ENCODE measurements at regions not wholly inside any gene's neighbourhood (a gene's known extent, or its start where the extent isn't known, plus 50 kb on each side); places are given as distances from the start of the nearest gene placed in this dataset.
"Not testable (repeated sequence)": the region's sequence is repeated elsewhere in the genome, so short reads cannot be mapped to it uniquely, and the experiment has no call there.

DNA sequence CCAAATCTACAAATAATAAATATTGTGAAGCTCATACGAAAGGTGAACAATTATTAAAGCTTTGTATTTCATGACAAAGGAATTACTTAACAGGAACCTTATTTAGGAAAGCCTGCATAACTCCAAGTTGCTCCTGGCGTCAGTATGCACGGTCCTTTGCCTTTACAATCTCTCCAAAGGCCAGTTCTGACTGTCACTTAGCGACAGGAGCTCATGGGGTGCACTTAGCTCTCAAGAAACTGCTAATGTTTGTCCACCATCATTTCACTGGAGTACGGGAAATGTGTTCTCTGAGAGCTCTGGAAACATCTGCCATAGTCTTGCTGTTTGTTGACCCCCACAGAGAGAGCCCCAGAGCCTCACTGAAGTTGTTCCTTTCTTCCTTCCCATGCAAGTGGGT, 781.5 kb upstream of the POM121L12 start:
- DNase-seq: no peak

DNA sequence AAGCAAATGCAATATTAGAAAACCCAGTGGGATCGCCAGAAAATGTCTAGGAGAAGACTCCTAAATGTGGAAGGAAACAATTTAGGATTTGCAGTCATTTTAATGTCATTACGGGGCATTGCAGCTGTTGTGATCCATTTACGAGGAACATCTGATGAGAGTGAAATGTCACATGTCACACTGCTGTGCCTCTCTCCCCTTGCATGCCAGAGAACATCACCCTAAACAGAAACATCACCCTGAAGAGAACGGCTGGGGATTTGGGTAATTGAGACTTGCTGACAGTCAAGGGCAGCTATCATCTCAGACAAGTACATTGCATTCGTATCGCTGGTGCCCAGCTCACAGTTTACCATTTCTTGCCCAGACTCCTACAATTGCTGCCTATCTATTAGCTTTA, 785.7 kb upstream of the POM121L12 start:
- no peak for DNase-seq

DNA sequence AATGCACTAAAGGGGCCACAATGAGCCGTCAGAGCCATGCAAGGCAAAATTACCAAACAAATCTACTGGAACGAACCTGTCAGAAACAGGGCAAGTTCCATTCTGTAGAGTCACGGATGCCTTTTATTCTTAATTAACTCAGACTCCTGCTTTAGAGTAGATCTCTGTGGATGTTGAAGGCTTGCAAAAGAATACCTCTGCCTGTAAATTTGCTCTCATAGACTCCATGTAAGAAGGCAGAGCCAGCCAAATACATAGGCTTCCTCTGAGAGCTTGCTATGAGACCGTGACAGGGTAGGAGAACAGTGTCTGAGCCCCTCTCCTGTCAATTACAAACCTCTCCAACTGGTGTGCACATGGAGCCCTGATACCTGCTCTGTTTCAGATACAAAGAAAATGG, 787.9 kb upstream of the POM121L12 start:
- DNase-seq: no peak

DNA sequence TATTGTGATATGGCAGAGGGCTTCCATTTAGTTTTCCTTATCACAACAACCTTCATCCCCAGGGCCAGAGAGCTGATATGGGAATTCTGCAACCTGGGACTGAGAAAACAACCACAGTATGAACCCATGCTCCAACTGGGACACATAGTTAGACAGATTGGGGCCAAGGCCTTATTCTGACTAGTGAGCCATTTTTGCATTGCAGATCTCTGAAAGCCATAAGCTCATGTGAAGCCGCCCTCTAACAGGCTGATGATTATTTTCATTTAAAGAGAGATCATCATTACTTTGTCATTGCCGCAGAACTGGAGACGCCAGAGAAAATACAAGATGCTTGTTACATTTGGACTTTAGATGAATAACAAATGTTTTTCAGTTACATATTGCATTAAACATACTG, 791.7 kb upstream of the POM121L12 start:
- no peak for DNase-seq

DNA sequence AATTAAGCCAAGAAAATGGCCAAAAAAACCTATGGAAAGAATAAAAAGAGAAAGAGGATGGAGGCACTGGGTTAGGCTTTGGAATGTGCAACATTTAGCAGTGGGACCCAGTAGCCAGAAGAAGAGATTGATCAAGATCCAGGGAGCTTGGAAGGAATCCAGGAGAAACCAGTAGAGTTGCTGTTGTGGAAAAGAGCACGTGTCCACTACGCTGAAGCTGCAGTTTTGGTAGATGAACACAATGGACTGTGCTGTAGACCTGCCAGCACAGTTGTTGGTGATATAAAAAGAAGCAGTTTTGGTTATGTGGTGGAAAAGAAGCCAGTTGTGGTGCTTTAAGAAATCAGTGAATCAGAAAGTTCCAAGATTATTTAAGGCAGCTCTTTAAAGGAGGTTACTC, 802.2 kb upstream of the POM121L12 start:
- no peak for DNase-seq

DNA sequence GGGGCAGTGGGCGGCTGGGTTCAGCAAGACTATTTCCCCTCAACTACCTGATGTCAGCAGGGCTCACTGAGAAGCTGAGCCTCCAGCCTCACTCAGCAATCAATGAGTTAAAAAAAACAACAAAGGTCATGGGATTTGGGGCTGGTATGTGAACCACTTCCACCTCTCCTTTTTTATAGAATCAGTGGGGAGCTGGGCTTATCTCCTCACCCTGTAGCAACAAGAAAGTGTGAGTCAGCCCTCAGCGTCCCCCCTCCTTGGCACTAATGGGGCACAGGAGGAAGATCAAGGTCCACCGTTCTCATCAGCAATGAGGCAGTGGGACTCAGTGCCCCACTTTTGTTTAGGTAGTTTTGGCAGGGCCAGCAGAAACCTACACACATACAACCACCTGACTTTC, 823.5 kb upstream of the POM121L12 start:
- no peak for DNase-seq

DNA sequence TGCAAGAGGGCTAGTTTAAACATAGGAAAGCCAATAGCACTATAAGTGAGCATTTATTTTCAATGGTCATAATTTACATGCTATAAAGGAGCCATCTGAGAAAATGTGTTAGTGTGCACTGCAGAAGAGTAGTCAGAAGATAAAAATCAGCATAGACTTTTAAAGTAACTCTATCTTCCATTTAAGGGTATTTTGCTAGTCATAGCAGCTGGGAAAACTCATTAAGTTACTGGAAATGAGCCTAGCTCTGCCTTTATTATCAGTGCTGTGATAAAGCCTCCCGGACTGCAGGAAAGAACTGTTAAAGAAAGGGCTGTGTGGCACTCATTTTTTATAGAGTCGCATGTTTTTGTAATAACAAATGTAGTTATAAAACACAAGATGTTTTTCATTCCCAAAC, 825.8 kb upstream of the POM121L12 start:
- DNase-seq: no peak

DNA sequence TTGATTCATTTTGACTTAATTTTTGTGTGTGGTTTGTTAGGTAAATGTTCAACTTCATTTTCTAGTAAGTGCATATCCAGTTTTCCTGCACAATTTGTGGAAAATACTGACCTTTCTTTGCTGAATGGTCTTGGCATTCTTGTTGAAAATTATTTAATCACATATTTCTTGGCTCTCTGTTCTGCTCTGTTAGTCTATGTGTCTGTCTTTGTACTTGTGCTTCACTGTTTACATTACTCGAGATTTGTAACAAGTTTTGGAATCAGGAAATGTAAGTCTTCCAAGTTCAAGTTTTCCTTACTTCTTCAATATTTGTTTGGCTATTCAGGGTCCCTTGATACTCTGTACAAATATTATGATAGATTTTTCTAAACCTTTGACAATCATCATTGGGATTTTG, 838.2 kb upstream of the POM121L12 start:
- DNase-seq: no peak

DNA sequence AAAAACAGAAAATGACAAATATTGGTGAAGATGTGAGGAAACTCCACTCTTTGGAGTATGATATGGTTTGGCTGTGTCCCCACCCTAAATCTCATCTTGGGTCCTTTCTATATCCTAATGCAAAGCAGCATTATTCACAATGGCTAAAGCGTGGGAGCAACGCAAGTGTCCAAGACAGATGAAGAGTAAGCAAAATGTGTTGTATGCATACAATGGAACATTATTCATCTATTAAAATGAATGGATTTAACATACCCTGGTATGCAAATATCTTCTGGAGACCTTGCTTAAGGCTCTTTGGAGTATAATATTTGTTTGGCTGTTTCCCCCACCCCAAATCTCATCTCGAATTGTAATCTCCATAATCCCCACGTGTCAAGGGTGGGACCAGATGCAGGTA, 839.8 kb upstream of the POM121L12 start:
- DNase-seq: no peak

DNA sequence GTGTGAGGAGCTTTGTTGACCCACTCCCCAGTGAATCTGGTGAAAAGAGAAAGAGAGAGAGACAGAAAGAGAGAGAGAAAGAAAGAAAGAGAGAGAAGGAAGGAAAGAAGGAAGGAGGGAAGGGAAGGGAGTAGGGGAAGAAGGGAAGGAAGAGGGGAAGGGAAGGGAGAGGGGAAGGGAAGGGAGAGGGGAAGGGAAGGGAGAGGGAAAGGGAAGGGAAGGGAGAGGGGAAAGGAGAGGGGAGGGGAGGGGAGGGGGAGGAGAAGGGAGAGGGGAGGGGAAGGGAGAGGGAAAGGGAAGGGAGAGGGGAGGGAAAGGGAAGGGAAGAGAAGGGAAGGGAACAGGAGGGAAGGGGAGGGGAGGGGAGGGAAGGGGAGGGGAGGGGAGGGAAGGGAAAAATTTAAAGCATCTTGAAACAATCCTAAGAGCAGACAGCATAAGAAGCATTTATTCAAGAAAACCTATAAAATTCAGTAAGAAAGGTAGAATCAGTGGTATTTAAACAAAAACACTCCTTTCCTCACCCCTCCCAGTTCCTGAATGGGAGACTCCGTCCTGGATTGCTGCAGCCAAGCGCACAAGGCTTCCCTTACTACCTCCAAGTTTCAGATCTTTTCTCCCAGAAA, 846.2 kb upstream of the POM121L12 start:
- DNase-seq: no peak

DNA sequence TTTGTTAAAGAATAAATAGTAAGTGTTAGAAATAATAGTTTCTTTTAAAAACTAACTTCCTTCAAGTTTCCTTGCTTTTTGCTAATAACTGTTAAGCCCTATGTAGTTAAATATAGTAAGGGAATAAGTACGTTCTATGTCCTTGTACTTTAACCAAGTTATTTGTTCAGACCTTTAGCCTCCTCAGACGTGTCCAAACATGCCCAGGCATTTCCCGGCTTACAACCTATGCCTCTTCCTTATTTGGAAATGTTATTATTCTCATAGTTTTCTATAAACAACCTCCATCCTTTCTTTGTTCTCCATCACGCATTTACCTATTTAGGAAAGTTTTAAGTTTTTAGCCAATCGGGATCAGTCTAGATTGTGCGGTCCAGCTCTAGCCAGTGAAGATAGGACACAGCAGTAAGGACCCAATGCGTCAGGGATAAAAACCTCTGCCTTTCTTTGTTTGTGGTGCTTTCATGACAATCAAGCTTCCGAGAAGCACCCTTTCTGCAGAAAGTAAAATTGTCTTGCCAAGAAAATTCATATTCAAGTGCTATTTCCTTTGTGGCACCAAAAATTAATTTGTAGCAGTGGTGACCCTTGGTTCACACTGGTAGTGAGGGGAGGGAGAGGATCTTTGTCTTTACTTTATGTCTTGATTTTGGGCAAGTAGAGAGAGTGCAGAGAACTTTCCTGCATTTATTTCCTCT, 851.3 kb upstream of the POM121L12 start:
- no peak for DNase-seq

DNA sequence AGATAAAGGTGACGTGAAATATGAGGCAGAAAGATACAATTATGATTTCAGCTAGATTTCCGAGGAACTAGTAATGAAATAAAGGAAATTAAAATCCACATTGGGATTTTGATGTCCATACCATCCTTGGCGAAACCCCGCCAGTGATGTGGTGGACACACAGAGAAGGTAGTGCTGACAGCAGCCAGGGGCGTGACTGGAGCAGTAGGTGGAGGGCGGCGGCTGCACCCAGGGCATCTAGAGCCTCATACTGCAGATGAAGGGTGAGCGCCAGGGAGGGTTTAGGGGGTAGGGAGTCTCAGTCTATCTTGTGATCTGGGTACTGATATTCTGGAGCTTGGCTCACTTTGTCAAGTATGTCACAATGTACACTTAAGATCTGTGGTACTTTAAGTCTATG, 855.5 kb upstream of the POM121L12 start:
- DNase-seq: no peak

DNA sequence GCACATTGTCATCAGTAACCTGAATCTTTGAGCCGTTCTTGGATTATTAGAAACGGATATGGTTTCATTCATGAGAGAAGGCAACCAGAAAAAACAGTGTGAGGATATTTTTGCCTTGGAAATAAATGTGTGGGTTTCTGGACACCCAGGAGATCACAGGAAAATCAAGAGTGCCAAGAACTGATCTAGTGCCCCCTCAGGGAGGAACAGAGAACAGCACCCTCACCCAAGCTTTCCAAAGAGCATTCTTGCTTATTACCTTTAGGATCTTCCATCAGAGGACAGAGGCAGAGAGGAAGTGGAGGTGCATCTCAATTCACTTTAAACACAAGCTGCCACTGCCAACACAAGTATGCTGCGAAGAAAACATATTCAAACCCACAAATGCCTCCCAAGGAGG, 851.5 kb upstream of the COBL start:
- DNase-seq: no peak

DNA sequence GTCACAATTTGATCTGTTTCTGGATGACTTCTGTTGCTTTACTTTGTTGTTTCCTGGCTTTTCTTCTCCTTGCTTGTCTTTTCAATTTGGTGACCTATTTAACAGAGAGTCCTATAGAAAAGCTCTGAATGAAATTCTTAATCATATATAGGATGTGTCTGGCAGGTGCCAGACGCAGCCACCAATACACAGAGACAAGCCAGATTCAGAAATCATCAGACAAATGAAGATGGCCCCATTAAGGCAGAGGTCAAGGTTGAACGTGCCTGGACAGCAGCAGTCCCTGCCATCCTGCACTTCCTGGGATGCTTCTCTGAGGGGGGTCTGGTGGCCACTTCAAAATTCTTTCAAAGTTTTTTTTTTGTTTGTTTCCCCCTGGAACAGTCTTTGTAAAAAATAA, 846.7 kb upstream of the COBL start:
- no peak for DNase-seq

DNA sequence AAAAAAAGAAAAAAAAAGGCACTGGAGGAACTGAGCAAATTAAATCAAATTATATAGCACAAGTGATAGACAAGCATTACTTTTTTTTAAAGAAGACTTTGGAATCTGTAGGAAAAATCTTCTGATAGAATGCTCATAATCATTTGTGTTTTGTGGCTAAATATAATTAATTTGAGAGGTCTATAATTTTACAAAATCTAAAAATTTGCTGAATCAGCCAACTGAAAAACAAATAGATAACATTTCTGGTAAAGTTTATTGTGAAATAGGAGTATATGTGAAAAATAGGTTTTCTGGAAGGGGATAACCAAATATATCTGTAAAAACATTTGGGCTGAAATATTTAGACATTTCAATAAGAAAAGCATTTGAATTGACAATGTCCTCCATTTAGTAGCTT, 844.9 kb upstream of the COBL start:
- no peak for DNase-seq

DNA sequence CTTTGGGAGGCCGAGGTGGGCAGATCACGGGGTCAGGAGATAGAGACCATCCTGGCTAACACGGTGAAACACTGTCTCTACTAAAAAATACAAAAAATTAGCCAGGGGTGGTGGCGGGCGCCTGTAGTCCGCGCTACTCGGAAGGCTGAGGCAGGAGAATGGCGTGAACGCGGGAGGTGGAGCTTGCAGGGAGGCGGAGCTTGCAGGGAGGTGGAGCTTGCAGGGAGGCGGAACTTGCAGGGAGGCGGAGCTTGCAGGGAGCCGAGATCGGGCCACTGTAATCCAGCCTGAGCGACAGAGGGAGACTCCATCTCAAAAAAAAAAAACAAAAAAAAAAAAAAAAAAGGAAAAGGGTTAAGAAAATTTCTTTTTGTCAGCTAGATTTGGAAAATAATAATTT, 842.8 kb upstream of the COBL start:
- not testable (repeated sequence) for DNase-seq

DNA sequence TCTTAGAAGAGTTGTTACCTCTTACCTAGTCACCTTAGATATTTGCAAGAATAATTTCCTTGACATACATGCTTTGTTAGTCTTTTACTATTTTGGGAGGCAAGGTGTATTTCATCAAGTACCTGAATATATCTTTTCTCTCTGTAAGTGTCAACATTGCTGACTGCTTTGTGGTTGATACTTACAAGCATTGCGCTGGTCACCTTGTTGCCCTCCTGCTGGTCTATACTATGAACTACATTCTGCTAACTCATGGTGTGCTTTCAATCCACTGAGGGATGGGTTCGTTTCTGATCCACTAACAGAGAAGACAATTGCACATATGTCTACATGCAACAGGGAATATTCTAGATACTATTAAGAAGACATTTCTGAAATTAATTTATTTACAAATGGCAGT, 837.8 kb upstream of the COBL start:
- no peak for DNase-seq

DNA sequence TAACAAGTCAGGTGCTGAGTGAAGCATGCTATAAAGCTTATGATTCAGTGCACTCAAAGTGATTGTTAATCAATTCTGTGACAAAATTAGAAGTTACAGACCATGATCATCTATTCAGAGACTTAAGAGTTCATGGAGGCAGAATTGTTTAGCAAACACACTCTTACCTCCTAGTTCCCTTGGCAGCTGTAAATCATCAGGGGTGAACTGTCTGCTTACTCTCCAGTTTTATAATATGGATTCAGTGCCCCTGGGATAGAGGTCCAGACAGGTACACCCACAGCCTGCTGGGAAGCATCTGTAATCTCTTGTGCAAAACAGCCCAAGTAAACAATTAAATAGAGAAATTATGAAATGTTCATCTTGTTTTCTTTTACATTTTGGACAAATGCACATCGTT, 835.0 kb upstream of the COBL start:
- no peak for DNase-seq

DNA sequence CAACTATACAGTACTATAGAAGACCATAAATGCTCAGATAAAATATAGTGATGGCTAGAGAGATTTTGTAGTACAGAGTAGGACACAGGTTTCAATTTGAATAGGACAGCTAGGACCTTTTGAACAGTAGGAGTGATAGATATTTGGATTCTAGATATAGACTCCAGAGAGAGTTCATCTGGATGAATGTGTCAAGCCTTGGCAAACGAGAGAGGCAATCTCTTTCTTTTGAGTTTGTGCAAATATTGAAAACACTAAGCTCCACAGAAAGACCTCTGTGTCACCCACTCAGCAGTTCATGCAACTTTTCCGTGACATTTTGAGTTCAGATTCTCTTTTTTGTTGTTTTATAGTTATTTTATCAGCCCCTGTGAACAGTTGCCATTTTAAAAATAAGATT, 834.3 kb upstream of the COBL start:
- no peak for DNase-seq

DNA sequence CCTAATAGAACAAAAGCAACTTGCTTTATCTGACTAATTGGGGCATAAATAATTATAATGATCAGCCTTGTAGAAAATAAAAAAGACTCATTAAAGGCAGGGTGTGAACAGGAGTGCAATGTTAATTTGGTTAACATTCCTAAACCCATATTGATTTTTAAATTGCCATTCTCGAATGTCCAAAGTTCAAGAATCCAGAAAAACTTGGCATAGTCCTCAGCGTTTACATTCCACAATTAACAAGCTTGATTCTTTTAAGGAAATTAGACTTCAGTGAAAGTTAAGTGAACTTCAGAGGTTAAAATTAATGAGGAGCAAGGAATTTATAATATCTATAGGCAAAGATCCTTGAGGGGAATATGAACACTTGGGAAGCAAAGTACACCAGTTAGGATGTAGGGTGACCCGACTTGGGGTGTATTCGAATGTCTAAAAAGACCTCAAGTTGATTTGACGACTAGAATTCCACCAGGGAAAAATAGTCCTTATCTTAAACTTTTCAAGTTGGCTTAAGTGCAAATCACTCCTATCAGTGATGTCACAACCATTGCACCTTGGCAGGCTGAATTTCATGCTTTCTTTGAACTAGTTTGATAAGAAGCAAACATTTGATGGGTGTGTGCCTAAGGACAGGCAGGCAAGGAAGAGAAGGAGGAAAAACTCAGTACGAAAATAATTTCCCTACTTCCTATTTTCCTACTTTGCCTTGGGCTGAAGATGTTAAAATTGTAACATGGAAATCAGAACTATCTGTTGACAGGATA, 830.4 kb upstream of the COBL start:
- no peak for DNase-seq

DNA sequence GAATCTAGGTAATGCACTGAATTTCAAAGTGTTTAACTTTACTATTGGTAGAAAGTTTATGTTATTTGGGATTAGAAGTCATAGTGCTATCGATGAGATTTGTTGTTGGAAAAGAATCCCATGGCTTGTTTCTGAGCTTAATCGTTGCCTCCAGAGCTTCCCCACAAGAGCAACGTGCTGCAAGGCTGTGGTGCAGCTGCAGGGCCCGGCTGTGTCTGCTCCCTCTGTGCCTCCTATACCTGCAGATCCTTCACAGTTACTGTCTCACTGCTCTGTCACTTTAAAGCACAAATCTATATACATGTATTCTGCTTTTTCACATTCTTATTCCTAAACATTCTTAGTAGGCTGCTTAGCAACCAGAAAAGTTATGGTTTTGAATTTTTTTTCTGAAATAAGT, 826.6 kb upstream of the COBL start:
- no peak for DNase-seq

DNA sequence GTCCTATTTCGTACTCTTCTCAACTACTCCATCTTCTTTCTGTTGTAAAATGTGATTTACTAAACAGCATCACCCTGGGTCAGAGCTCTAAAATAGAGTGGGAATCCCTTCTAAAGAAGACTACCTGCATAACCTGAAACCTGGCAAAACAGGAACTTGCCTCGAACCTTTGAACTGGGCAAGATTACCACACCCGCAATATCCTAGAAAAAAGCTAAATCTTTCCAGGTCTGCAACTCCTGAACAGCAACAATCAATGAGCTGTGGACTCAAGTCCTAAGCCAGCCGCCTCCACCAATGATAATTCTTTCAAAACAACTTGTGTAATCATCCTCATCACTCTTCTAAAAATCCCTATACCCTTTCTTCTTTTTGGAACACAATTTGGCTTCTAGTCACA, 824.2 kb upstream of the COBL start:
- no peak for DNase-seq

DNA sequence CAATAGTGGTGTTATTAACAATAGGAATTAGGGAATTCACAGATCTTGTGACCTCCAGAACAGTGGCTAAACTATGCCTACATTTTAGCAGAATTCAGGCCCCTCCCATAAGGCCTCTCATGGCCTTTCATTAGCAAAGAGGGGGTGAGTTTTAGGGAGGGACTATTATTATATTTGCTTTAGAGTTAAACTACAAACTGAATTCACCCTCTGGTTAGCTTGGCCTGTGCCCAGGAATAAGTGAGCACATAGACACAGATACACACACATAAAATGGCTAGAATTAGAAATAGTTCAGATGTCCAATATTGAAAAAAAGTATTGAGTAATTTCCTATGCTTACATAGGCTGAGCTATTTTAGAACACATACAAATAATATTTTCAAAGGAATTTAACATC, 818.8 kb upstream of the COBL start:
- DNase-seq: no peak

DNA sequence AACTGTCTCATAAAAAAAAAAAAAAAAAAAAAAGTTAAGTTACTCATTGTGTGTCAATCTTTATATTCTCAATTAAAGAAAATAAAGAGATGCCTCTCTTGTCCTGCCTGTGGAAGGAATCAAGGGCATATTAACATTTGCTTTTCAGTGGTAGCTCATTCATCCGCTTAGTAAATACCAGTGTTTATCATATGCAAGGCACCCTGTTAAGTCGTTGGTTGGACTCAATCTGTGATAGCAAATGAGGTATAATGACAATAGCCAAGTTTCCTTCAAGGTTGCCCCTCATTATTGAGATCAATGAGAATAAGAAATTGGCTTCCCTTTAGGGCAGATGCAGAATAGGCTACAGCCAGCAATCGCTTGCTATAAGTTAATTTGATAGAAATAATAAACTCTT, 812.7 kb upstream of the COBL start:
- no peak for DNase-seq
